ENCODE measurements at regions not wholly inside any gene's neighbourhood (a gene's known extent, or its start where the extent isn't known, plus 50 kb on each side); places are given as distances from the start of the nearest gene placed in this dataset.

GRCh38 chr7:25680636-25681035, 452.4 kb upstream of the NPVF start:
- H3K9me3 ChIP-seq (replicated peaks in 1 of 3) = no peaks in the 10 kb centered on the region
- no peaks in the 10 kb centered on the region for H3K4me1 ChIP-seq (replicated peaks in 1 of 2)
- no peak for TF ChIP-seq POLR2A (IDR thresholded peaks at IDR 0.05)
- intact Hi-C loops (cut with DNase I) = no loop called here
- no peaks in the 10 kb centered on the region for H3K27me3 ChIP-seq
- H3K36me3 ChIP-seq (replicated peaks in 1 of 2) = no peaks in the 10 kb centered on the region
- no peak overlapping the region for H3K27ac ChIP-seq
- no peak overlapping the region for H3K4me3 ChIP-seq
- no peak for DNase-seq

- no peaks in the 10 kb centered on the region for H3K36me3 ChIP-seq (replicated peaks in 1 of 2)
- no peaks in the 10 kb centered on the region for H3K9me3 ChIP-seq (replicated peaks in 1 of 3)
- intact Hi-C loops (cut with DNase I) = no loop called here
- H3K27ac ChIP-seq = no peak overlapping the region
- no peak for TF ChIP-seq CTCF (IDR thresholded peaks at IDR 0.05)
- TF ChIP-seq POLR2A (IDR thresholded peaks at IDR 0.05) = no peak
- 73 to 86% (median 78%) methylated on average over 4 of the region's 4 CpGs for WGBS, 4 donors
- no peaks in the 10 kb centered on the region for H3K27me3 ChIP-seq
- DNase-seq = no peak
- no peak overlapping the region for H3K4me3 ChIP-seq
- H3K4me1 ChIP-seq (replicated peaks in 1 of 2) = no peaks in the 10 kb centered on the region
Measured at GRCh38 chr7:25684360-25684759, 456.1 kb upstream of the NPVF start.

- Histone ChIP-seq H3K27me3 (no peaks in the 10 kb centered on the region), H3K9me3 (replicated peaks in 1 of 3) (no peaks in the 10 kb centered on the region), H3K4me3 (no peak overlapping the region), H3K4me1 (replicated peaks in 1 of 2) (no peaks in the 10 kb centered on the region), H3K36me3 (replicated peaks in 1 of 2) (no peaks in the 10 kb centered on the region), H3K27ac (no peak overlapping the region)
- intact Hi-C loops (cut with DNase I) = no loop called here
- TF ChIP-seq POLR2A (IDR thresholded peaks at IDR 0.05) (no peak), CTCF (IDR thresholded peaks at IDR 0.05) (no peak)
- WGBS, 4 donors = 65 to 83% (median 73%) methylated on average over 4 of the region's 4 CpGs
- no peak for DNase-seq
Measured at GRCh38 chr7:25686493-25686892, 458.2 kb upstream of the NPVF start.

- no peak for TF ChIP-seq POLR2A (IDR thresholded peaks at IDR 0.05)
- no peak for TF ChIP-seq CTCF (IDR thresholded peaks at IDR 0.05)
- DNase-seq = no peak
- H3K27me3 ChIP-seq = no peaks in the 10 kb centered on the region
- no peaks in the 10 kb centered on the region for H3K4me1 ChIP-seq (replicated peaks in 1 of 2)
- 58 to 68% (median 62%) methylated on average over 2 of the region's 2 CpGs for whole genome bisulfite sequencing, 4 donors
- H3K36me3 ChIP-seq (replicated peaks in 1 of 2) = no peaks in the 10 kb centered on the region
- no peak overlapping the region for H3K27ac ChIP-seq
- H3K9me3 ChIP-seq (replicated peaks in 1 of 3) = no peaks in the 10 kb centered on the region
- no peak overlapping the region for H3K4me3 ChIP-seq
- intact Hi-C loops (cut with DNase I) = no loop called here
Measured at GRCh38 chr7:25694211-25694610, 457.8 kb upstream of the NFE2L3 start.

- no peaks in the 10 kb centered on the region for H3K4me1 ChIP-seq (replicated peaks in 1 of 2)
- no peaks in the 10 kb centered on the region for H3K9me3 ChIP-seq (replicated peaks in 1 of 3)
- H3K36me3 ChIP-seq (replicated peaks in 1 of 2) = no peaks in the 10 kb centered on the region
- TF ChIP-seq POLR2A (IDR thresholded peaks at IDR 0.05) (no peak), CTCF (IDR thresholded peaks at IDR 0.05) (no peak)
- no peak overlapping the region for H3K4me3 ChIP-seq
- no peaks in the 10 kb centered on the region for H3K27me3 ChIP-seq
- intact Hi-C loops (cut with DNase I) = no loop called here
- no peak for DNase-seq
- WGBS, 4 donors = 63 to 77% (median 73%) methylated on average over 4 of the region's 4 CpGs
- H3K27ac ChIP-seq = no peak overlapping the region
Measured at GRCh38 chr7:25694699-25695098, 457.3 kb upstream of the NFE2L3 start.

Data from adrenal gland (tissue), 9 donors.